GM19239 (cell line): ENCODE measurements at regions not wholly inside any gene's neighbourhood (a gene's known extent, or its start where the extent isn't known, plus 50 kb on each side); places are given as distances from the start of the nearest gene placed in this dataset.
A peak's percentile ranks its signal among the peaks of the same experiment; 100 is the strongest.
"Not testable (repeated sequence)": the region's sequence is repeated elsewhere in the genome, so short reads cannot be mapped to it uniquely, and the experiment has no call there.

Experiments
- DNase-seq: peaks from one replicate; pipeline ENCODE4 v3.0.0; 2011; ENCODE audit warnings: low spot score; ENCODE audit not compliant: insufficient read length
- FAIRE-seq: peaks from 2 replicates; lab custom pipeline; 2011; peaks lifted over from hg19 to GRCh38; lab: Jason Lieb, UNC

- DNase-seq, FAIRE-seq: not testable (repeated sequence)
These were observed 220.8 kb downstream of the MINAR1 start for GRCh38 chr15:79652972-79653371.

- FAIRE-seq: no peak
These were observed 221.4 kb downstream of the MINAR1 start for GRCh38 chr15:79653533-79653932.

GRCh38 chr15:79656151-79657000 lies 224.2 kb downstream of the MINAR1 start:
- no peak for FAIRE-seq
- no peak for DNase-seq

More at GRCh38 chr15:79653533-79653932, 221.4 kb downstream of the MINAR1 start:
- DNase-seq: no peak

- DNase-seq: no peak
- FAIRE-seq: no peak
These were observed 225.6 kb downstream of the MINAR1 start for GRCh38 chr15:79657722-79658121.

- FAIRE-seq (no peak), DNase-seq (no peak)
These were observed 227.6 kb downstream of the MINAR1 start for GRCh38 chr15:79659691-79660090.

- FAIRE-seq (no peak), DNase-seq (no peak)
These were observed 229.3 kb downstream of the MINAR1 start for GRCh38 chr15:79661411-79661810.

GRCh38 chr15:79673416-79674123 lies 223.2 kb downstream of the MTHFS start:
- DNase-seq (peak; percentile 28), FAIRE-seq (peak; percentile 68)

- DNase-seq: no peak
- peak; percentile 21 for FAIRE-seq
These were observed 222.7 kb downstream of the MTHFS start for GRCh38 chr15:79674124-79674465.

GRCh38 chr15:79675982-79676381 lies 220.8 kb downstream of the MTHFS start:
- DNase-seq (no peak), FAIRE-seq (no peak)

- FAIRE-seq (no peak), DNase-seq (no peak)
These were observed 220.2 kb downstream of the MTHFS start for GRCh38 chr15:79676621-79677020.

- no peak for FAIRE-seq
- no peak for DNase-seq
These were observed 219.6 kb downstream of the MTHFS start for GRCh38 chr15:79677241-79677640.

GRCh38 chr15:79678032-79678701 lies 218.6 kb downstream of the MTHFS start:
- DNase-seq (no peak), FAIRE-seq (no peak)

GRCh38 chr15:79680720-79681119 lies 216.1 kb downstream of the MTHFS start:
- DNase-seq (no peak), FAIRE-seq (peak; percentile 44)

GRCh38 chr15:79682285-79682684 lies 214.5 kb downstream of the MTHFS start:
- FAIRE-seq (no peak), DNase-seq (no peak)

GRCh38 chr15:79682851-79683288 lies 213.9 kb downstream of the MTHFS start:
- FAIRE-seq: no peak
- no peak for DNase-seq

GRCh38 chr15:79689030-79689429 lies 207.8 kb downstream of the MTHFS start:
- FAIRE-seq (no peak), DNase-seq (no peak)

GRCh38 chr15:79700951-79701480 lies 195.8 kb downstream of the MTHFS start:
- DNase-seq (no peak), FAIRE-seq (no peak)

GRCh38 chr15:79702621-79703020 lies 194.2 kb downstream of the MTHFS start:
- DNase-seq (no peak), FAIRE-seq (no peak)

GRCh38 chr15:79721256-79721655 lies 175.6 kb downstream of the MTHFS start:
- DNase-seq (no peak), FAIRE-seq (no peak)

- FAIRE-seq (no peak), DNase-seq (no peak)
These were observed 172.5 kb downstream of the MTHFS start for GRCh38 chr15:79724312-79724711.

GRCh38 chr15:79724804-79725203 lies 172.0 kb downstream of the MTHFS start:
- FAIRE-seq (no peak), DNase-seq (no peak)
